Activated CD8-positive, alpha-beta T cell treated with anti-CD3 and anti-CD28 coated beads for 36 hours (primary cell): ENCODE measurements at regions not wholly inside any gene's neighbourhood (a gene's known extent, or its start where the extent isn't known, plus 50 kb on each side); places are given as distances from the start of the nearest gene placed in this dataset.
"Not testable (repeated sequence)": the region's sequence is repeated elsewhere in the genome, so short reads cannot be mapped to it uniquely, and the experiment has no call there.

Experiments used
- ATAC-seq: fragments of 200-7000 bp; cut with Tn5 transposase; one replicate; pipeline ENCODE4 v1.10.0; 2021; ENCODE audit warnings: mild to moderate bottlenecking, moderate library complexity
- CTCF ChIA-PET: fragments of 350-600 bp; sonication (Branson Sonifier 250); formaldehyde crosslinking; loops from one replicate; lab custom pipeline; 2021; ENCODE audit warnings: antibody characterized with exemption; lab: Charles Lee
- POLR2A ChIA-PET: fragments of 350-600 bp; sonication (Branson Sonifier 250); formaldehyde crosslinking; loops from one replicate; lab custom pipeline; 2021; ENCODE audit warnings: antibody characterized with exemption; lab: Charles Lee
- DNase-seq: peaks from one replicate; pipeline ENCODE4 v3.0.0-alpha.2; 2020
- H3K27ac Mint-ChIP-seq: one replicate; pipeline ENCODE4 v1.8.0; 2021; ENCODE audit warnings: mild to moderate bottlenecking, mixed read lengths
- H3K27me3 Mint-ChIP-seq: one replicate; pipeline ENCODE4 v1.8.0; 2021; ENCODE audit warnings: mixed read lengths
- H3K36me3 Mint-ChIP-seq: one replicate; pipeline ENCODE4 v1.8.0; 2021; ENCODE audit warnings: low read depth, mixed read lengths
- H3K4me1 Mint-ChIP-seq: one replicate; pipeline ENCODE4 v1.8.0; 2021; ENCODE audit warnings: low read depth, mixed read lengths
- H3K4me3 Mint-ChIP-seq: one replicate; pipeline ENCODE4 v1.8.0; 2021; ENCODE audit warnings: mild to moderate bottlenecking, moderate library complexity, mixed read lengths
- H3K9me3 Mint-ChIP-seq: one replicate; pipeline ENCODE4 v1.8.0; 2021; ENCODE audit warnings: mixed read lengths
- CTCF ChIP-seq: fragments of 200-600 bp; IDR thresholded peaks from one replicate; pipeline ENCODE4 v1.8.0; 2022; ENCODE audit warnings: antibody characterized with exemption, mild to moderate bottlenecking
- intact Hi-C: fragments of 100-400 bp; cut with micrococcal nuclease; formaldehyde crosslinking; loops from one replicate; pipeline ENCODE4 v1.10.0; 2022

DNA sequence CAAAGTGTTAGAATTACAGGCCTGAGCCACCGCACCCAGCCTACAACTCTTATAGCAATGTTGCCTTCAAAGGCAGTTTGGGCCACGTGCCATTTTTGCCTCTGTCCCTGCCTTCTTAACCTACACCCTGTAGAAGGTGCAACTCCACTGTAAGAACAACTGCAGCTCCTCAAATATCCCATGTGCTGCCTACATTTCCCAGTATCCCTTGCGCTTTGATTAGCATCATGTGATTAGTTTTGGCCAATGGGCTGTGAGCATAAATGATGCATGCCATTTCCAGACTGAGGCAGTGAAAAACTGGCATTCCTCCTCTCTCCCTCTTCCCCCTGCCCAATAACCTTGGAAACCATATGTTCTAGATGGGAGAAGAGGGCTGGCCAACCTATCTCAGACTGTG lies 75.2 kb upstream of the MRI1 start:
- ChIA-PET POLR2A (no interaction called here), CTCF (no interaction called here)
- no peaks in the 10 kb centered on the region for H3K9me3 Mint-ChIP-seq
- H3K4me3 Mint-ChIP-seq, result no peak overlapping the region
- no peaks in the 10 kb centered on the region for H3K36me3 Mint-ChIP-seq
- peaks cover 4% of the 10 kb centered on the region for H3K4me1 Mint-ChIP-seq
- no peak for TF ChIP-seq CTCF
- peak; percentile 34 for DNase-seq
- intact Hi-C loops, result no loop called here
- H3K27me3 Mint-ChIP-seq, result peaks cover 4% of the 10 kb centered on the region
- ATAC-seq, result peak; percentile 72
- H3K27ac Mint-ChIP-seq, result no peak overlapping the region

GRCh38 chr19:13684021-13684420 lies 80.3 kb upstream of the MRI1 start:
- Mint-ChIP-seq H3K4me1 (peaks cover 4% of the 10 kb centered on the region), H3K27ac (no peak overlapping the region), H3K4me3 (no peak overlapping the region), H3K36me3 (peaks cover 5% of the 10 kb centered on the region), H3K9me3 (peaks cover 12% of the 10 kb centered on the region), H3K27me3 (peaks cover 11% of the 10 kb centered on the region)
- no peak for TF ChIP-seq CTCF
- POLR2A ChIA-PET, result no interaction called here
- ATAC-seq (no peak), DNase-seq (no peak)
- CTCF ChIA-PET, result interaction anchor here (0.7 kb wide), 1 partner anchor 1494 kb away, joined by 3 read pairs; no protein-coding TSS in a partner anchor
- intact Hi-C loops, result no loop called here

GRCh38 chr19:13681509-13681908 lies 82.8 kb upstream of the MRI1 start:
- DNase-seq (no peak), ATAC-seq (no peak)
- ChIA-PET CTCF (interaction anchor here (1.3 kb wide), 1 partner anchor 93 kb away, joined by 4 read pairs; no protein-coding TSS in a partner anchor), POLR2A (interaction anchor here (0.6 to 1.6 kb wide), 2 partner anchors 16 to 261 kb away, joined by 3 read pairs; no protein-coding TSS in a partner anchor)
- peaks cover 13% of the 10 kb centered on the region for H3K27me3 Mint-ChIP-seq
- no peak overlapping the region for H3K4me3 Mint-ChIP-seq
- no peak overlapping the region for H3K27ac Mint-ChIP-seq
- peaks cover 4% of the 10 kb centered on the region for H3K4me1 Mint-ChIP-seq
- TF ChIP-seq CTCF, result no peak
- H3K9me3 Mint-ChIP-seq, result peaks cover 20% of the 10 kb centered on the region
- H3K36me3 Mint-ChIP-seq, result peaks cover 5% of the 10 kb centered on the region
- intact Hi-C loops, result no loop called here

GRCh38 chr19:13680708-13681360 lies 83.5 kb upstream of the MRI1 start:
- H3K27ac Mint-ChIP-seq, H3K4me3 Mint-ChIP-seq, ATAC-seq, H3K4me1 Mint-ChIP-seq, DNase-seq, H3K36me3 Mint-ChIP-seq, intact Hi-C loops: not testable (repeated sequence)
- Mint-ChIP-seq H3K27me3 (peaks cover 13% of the 10 kb centered on the region), H3K9me3 (peaks cover 20% of the 10 kb centered on the region)
- CTCF ChIA-PET, result interaction anchor here (1.3 to 1.8 kb wide), 3 partner anchors 20 to 92 kb away, joined by 3 to 4 read pairs (median 4); no protein-coding TSS in a partner anchor
- POLR2A ChIA-PET, result interaction anchor here (1.6 kb wide), 1 partner anchor 17 kb away, joined by 3 read pairs; no protein-coding TSS in a partner anchor

- H3K4me3 Mint-ChIP-seq, intact Hi-C loops, POLR2A ChIA-PET, H3K27ac Mint-ChIP-seq, ATAC-seq, H3K27me3 Mint-ChIP-seq, DNase-seq, CTCF ChIA-PET, H3K4me1 Mint-ChIP-seq: not testable (repeated sequence)
- H3K9me3 Mint-ChIP-seq, result peaks cover 23% of the 10 kb centered on the region
- peaks cover 10% of the 10 kb centered on the region for H3K36me3 Mint-ChIP-seq
Observed at GRCh38 chr19:13676967-13677366, 87.4 kb upstream of the MRI1 start.

DNA sequence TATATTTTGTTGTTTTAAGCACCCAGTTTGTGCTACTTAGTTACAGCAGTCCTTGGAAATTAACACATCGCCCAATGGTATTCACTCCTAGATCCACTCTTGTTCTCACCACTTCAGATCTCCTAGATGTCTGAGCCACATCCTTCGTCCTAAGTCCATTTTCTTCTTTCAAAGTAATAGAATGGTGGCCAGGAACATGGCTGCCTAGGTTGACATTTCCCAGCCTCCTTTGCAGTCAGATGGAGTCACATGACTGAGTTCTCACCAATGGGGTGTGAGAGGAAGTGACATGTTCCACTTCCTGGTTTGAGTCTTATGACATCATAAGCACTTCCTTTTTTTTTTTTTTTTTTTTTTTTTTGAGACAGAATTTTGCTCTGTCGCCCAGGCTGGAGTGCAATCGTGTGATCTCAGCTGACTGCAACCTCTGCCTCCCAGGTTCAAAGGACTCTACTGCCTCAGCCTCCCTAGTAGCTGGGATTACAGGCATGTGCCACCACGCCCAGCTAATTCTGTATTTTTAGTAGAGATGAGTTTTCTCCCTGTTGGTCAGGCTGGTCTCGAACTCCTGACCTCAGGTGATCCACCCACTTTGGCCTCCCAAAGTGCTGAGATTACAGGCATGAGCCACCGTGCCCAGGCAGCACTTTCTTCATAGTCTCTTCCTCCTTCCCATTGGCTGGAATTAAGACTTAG lies 91.7 kb upstream of the MRI1 start:
- H3K9me3 Mint-ChIP-seq, H3K36me3 Mint-ChIP-seq, H3K4me1 Mint-ChIP-seq, H3K4me3 Mint-ChIP-seq, intact Hi-C loops, H3K27me3 Mint-ChIP-seq, H3K27ac Mint-ChIP-seq, POLR2A ChIA-PET: not testable (repeated sequence)
- DNase-seq (peak; percentile 68), ATAC-seq (peak; percentile 76)
- CTCF ChIA-PET, result interaction anchor here (0.6 kb wide), 1 partner anchor 50 kb away, joined by 3 read pairs; no protein-coding TSS in a partner anchor
